Activated CD8-positive, alpha-beta memory T cell treated with anti-CD3 and anti-CD28 coated beads for 24 hours (primary cell): ENCODE measurements at regions not wholly inside any gene's neighbourhood (a gene's known extent, or its start where the extent isn't known, plus 50 kb on each side); places are given as distances from the start of the nearest gene placed in this dataset.
"Not testable (repeated sequence)": the region's sequence is repeated elsewhere in the genome, so short reads cannot be mapped to it uniquely, and the experiment has no call there.

Experiments
- DNase-seq: peaks from one replicate; pipeline ENCODE4 v3.0.0-alpha.2; 2020

- DNase-seq = not testable (repeated sequence)
Measured at GRCh38 chr1:149279015-149279414, 175.7 kb upstream of the NBPF9 start.

GRCh38 chr1:149279512-149279911 is 176.2 kb upstream of the NBPF9 start:
- not testable (repeated sequence) for DNase-seq

- not testable (repeated sequence) for DNase-seq
Measured at GRCh38 chr1:149284773-149285172, 181.4 kb upstream of the NBPF9 start.

- DNase-seq = not testable (repeated sequence)
Measured at GRCh38 chr1:149285205-149285604, 181.9 kb upstream of the NBPF9 start.

- not testable (repeated sequence) for DNase-seq
Measured at GRCh38 chr1:149285638-149286037, 182.3 kb upstream of the NBPF9 start.

GRCh38 chr1:149288580-149288979 is 185.2 kb upstream of the NBPF9 start:
- DNase-seq = not testable (repeated sequence)

GRCh38 chr1:149300478-149301218 is 174.2 kb upstream of the NBPF19 start:
- not testable (repeated sequence) for DNase-seq

GRCh38 chr1:149301282-149301681 is 173.6 kb upstream of the NBPF19 start:
- not testable (repeated sequence) for DNase-seq

- not testable (repeated sequence) for DNase-seq
Measured at GRCh38 chr1:149304796-149305195, 170.0 kb upstream of the NBPF19 start.

- DNase-seq = not testable (repeated sequence)
Measured at GRCh38 chr1:149307640-149308039, 167.2 kb upstream of the NBPF19 start.

- not testable (repeated sequence) for DNase-seq
Measured at GRCh38 chr1:149314921-149315320, 159.9 kb upstream of the NBPF19 start.

GRCh38 chr1:149320971-149321731 is 153.7 kb upstream of the NBPF19 start:
- not testable (repeated sequence) for DNase-seq

GRCh38 chr1:149321732-149322016 is 153.2 kb upstream of the NBPF19 start:
- not testable (repeated sequence) for DNase-seq

GRCh38 chr1:149330081-149330335 is 144.8 kb upstream of the NBPF19 start:
- not testable (repeated sequence) for DNase-seq

GRCh38 chr1:149336082-149336481 is 138.8 kb upstream of the NBPF19 start:
- DNase-seq = not testable (repeated sequence)

- DNase-seq = not testable (repeated sequence)
Measured at GRCh38 chr1:149338221-149338691, 136.6 kb upstream of the NBPF19 start.

GRCh38 chr1:149338698-149339097 is 136.1 kb upstream of the NBPF19 start:
- DNase-seq = not testable (repeated sequence)

- DNase-seq = not testable (repeated sequence)
Measured at GRCh38 chr1:149349448-149349847, 125.4 kb upstream of the NBPF19 start.

GRCh38 chr1:149352205-149352604 is 122.6 kb upstream of the NBPF19 start:
- not testable (repeated sequence) for DNase-seq

- not testable (repeated sequence) for DNase-seq
Measured at GRCh38 chr1:149354579-149354978, 120.3 kb upstream of the NBPF19 start.

GRCh38 chr1:149355748-149356147 is 119.1 kb upstream of the NBPF19 start:
- not testable (repeated sequence) for DNase-seq

- not testable (repeated sequence) for DNase-seq
Measured at GRCh38 chr1:149356152-149356551, 118.7 kb upstream of the NBPF19 start.

- DNase-seq = not testable (repeated sequence)
Measured at GRCh38 chr1:149360351-149360750, 114.5 kb upstream of the NBPF19 start.

- not testable (repeated sequence) for DNase-seq
Measured at GRCh38 chr1:149361310-149361709, 113.5 kb upstream of the NBPF19 start.
